Breast epithelium (tissue), 4 donors: ENCODE measurements at regions not wholly inside any gene's neighbourhood (a gene's known extent, or its start where the extent isn't known, plus 50 kb on each side); places are given as distances from the start of the nearest gene placed in this dataset.

Experiments used
- DNase-seq, 2 donors: peaks; one replicate each; pipeline ENCODE4 v3.0.0-alpha.2; 2019; ENCODE audit warnings: low spot score in 2 of 2
- H3K27ac ChIP-seq, 2 donors: fragments of 200-600 bp; sonication (generic) in 1 of 2; one replicate each; pipeline ENCODE4 v1.5.1; 2016 to 2019; ENCODE audit warnings: mild to moderate bottlenecking in 1 of 2
- H3K27me3 ChIP-seq, 2 donors: fragments of 200-600 bp; sonication (generic) in 1 of 2; one replicate each; pipeline versions ENCODE4 v1.5.1 to v1.6.0; 2017 to 2019; ENCODE audit warnings: control low read depth in 1 of 2, mild to moderate bottlenecking in 1 of 2
- H3K36me3 ChIP-seq: fragments of 200-600 bp; one replicate; pipeline ENCODE4 v1.5.1; 2019
- H3K4me1 ChIP-seq, 2 donors: fragments of 200-600 bp; sonication (generic); one replicate each; pipeline ENCODE4 v1.5.1; 2016 to 2019; ENCODE audit warnings: control low read depth in 1 of 2
- H3K4me3 ChIP-seq, 3 donors: fragments of 200-600 bp; sonication (generic); 1 replicate in 2 of 3; 2 replicates in 1 of 3; pipeline ENCODE4 v1.5.1; 2016 to 2019; ENCODE audit warnings: mild to moderate bottlenecking in 3 of 3, moderate library complexity in 2 of 3
- H3K9me3 ChIP-seq, 2 donors: fragments of 200-600 bp; sonication (generic) in 1 of 2; one replicate each; pipeline ENCODE4 v1.5.1; 2016 to 2019; ENCODE audit warnings: control low read depth in 1 of 2
- POLR2A ChIP-seq: fragments of 450-650 bp; IDR thresholded peaks from one replicate; pipeline ENCODE4 v1.6.1; 2016; ENCODE audit warnings: antibody characterized with exemption, mild to moderate bottlenecking, moderate library complexity
- POLR2AphosphoS5 ChIP-seq, 3 donors: sonication (generic); formaldehyde crosslinking; IDR thresholded peaks; one replicate each; pipeline ENCODE4 v1.6.1; 2017; ENCODE audit warnings: antibody characterized with exemption in 3 of 3
- intact Hi-C: fragments of 100-400 bp; cut with DNase I; formaldehyde crosslinking; loops from one replicate; pipeline ENCODE4 v1.15.1; 2023; ENCODE audit warnings: low total_unique reads
- TF ChIP-seq, protein P1 (sequence below), 3 donors: fragments of 450-650 bp; IDR thresholded peaks; one replicate each; pipeline ENCODE4 v1.5.1; 2016 to 2017; ENCODE audit warnings: antibody characterized with exemption in 3 of 3, mild to moderate bottlenecking in 3 of 3, moderate library complexity in 3 of 3

DNA sequence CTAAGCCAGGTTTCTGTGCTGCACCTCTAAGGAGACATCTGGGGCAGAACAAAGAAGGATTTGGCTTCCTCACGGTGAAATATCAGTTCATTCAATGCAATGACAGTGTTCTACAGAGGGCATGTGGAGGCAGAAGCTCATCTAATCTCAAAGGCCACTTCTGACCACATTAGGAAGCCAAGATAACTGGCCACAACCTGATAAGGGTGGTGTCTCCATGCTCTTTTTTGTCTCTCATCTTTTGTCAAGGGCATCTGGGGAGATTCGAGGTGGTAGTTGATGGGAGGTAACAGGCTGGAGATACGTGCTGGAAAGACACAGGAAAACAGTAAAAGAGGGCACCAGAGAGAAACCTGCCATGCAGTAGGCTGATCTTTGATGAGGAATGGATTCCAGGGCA is 303.9 kb downstream of the LRATD1 start:
- no peaks in the 10 kb centered on the region for H3K4me1 ChIP-seq
- H3K9me3 ChIP-seq = peaks cover 0 to 19% of the 10 kb centered on the region in 2 donors
- intact Hi-C loops = no loop called here
- no peak for DNase-seq
- H3K36me3 ChIP-seq = no peaks in the 10 kb centered on the region
- H3K27me3 ChIP-seq = no peaks in the 10 kb centered on the region
- TF ChIP-seq POLR2A (no peak), POLR2AphosphoS5 (IDR thresholded peaks at IDR 0.05) (no peak)
- TF ChIP-seq, protein P1, sequence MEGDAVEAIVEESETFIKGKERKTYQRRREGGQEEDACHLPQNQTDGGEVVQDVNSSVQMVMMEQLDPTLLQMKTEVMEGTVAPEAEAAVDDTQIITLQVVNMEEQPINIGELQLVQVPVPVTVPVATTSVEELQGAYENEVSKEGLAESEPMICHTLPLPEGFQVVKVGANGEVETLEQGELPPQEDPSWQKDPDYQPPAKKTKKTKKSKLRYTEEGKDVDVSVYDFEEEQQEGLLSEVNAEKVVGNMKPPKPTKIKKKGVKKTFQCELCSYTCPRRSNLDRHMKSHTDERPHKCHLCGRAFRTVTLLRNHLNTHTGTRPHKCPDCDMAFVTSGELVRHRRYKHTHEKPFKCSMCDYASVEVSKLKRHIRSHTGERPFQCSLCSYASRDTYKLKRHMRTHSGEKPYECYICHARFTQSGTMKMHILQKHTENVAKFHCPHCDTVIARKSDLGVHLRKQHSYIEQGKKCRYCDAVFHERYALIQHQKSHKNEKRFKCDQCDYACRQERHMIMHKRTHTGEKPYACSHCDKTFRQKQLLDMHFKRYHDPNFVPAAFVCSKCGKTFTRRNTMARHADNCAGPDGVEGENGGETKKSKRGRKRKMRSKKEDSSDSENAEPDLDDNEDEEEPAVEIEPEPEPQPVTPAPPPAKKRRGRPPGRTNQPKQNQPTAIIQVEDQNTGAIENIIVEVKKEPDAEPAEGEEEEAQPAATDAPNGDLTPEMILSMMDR (IDR thresholded peaks at IDR 0.05) = no peak
- H3K4me3 ChIP-seq = no peak overlapping the region
- H3K27ac ChIP-seq = no peak overlapping the region

DNA sequence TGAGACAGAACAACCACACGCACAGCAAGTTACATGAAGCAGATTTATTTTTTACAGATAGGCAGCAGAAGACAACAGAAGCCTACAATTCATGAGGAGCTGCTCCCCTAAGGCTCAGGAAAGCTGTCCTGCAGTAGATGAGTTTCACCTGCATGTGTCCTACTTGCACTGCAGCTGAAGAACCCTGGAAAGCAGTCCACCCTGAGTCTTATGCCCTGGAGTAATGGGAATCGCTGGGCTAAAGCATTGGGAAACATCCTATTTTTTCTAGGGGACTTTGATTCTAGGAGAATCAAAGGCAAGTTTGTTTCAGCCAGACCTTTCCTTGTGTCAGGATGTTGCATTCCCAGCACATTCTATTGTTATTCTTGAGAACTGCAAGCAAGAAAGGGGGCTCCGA is 304.8 kb downstream of the LRATD1 start:
- Histone ChIP-seq H3K9me3 (peaks cover 0 to 19% of the 10 kb centered on the region in 2 donors), H3K27me3 (no peaks in the 10 kb centered on the region), H3K27ac (no peak overlapping the region), H3K4me1 (no peaks in the 10 kb centered on the region), H3K4me3 (no peak overlapping the region), H3K36me3 (no peaks in the 10 kb centered on the region)
- intact Hi-C loops = no loop called here
- TF ChIP-seq POLR2A (no peak), POLR2AphosphoS5 (IDR thresholded peaks at IDR 0.05) (no peak)
- TF ChIP-seq, protein P1 (IDR thresholded peaks at IDR 0.05) = no peak
- DNase-seq = no peak

DNA sequence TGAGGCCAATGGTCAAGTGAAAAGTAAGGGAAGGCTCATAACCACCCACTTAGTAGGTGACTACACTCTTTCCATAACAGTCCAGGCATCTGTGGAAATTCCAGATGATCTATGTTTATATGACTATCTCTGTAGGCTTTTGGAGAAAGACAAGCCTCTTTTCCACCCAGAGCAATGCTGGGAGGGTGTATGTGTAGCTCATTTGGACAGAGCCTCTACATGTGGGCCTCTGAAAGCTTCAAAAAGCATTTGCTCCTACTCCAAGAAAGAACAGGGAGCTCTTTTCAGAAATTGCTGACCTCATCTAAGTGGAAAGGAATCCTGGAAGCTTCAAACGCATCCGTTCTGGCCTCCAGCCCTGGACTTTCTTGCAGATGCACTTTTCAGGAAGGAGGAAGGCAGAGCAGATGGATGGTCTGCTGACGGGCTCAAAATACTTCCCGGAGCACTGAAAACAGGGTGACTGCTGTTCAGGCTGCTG is 308.7 kb downstream of the LRATD1 start:
- no peaks in the 10 kb centered on the region for H3K27me3 ChIP-seq
- DNase-seq = no peak
- no peak overlapping the region for H3K4me3 ChIP-seq
- TF ChIP-seq POLR2A = no peak
- TF ChIP-seq POLR2AphosphoS5 (IDR thresholded peaks at IDR 0.05) = no peak
- TF ChIP-seq, protein P1 (IDR thresholded peaks at IDR 0.05) = no peak
- no peaks in the 10 kb centered on the region for H3K36me3 ChIP-seq
- no peak overlapping the region for H3K27ac ChIP-seq
- no peaks in the 10 kb centered on the region for H3K4me1 ChIP-seq
- peaks cover 0 to 24% of the 10 kb centered on the region in 2 donors for H3K9me3 ChIP-seq
- intact Hi-C loops = no loop called here

DNA sequence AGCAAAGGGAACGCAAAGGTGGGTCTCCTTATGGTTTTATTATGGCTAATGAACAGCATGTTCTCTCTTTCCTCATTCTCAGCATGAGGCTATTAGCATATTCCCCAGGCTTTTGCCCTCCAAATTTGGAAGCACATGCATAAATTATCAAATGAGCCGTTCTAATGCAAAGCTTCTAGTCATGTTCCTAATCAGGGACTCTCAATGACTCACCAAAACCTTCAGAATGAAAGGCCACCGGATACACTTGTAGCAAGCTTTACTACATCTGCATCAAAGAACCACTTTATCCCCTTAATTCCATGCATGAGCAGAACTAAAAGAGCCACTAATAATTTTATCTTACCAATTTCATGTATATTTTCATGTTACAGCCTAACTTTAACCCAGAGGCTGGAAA is 310.5 kb downstream of the LRATD1 start:
- no peak for TF ChIP-seq POLR2A
- TF ChIP-seq POLR2AphosphoS5 (IDR thresholded peaks at IDR 0.05) = no peak
- TF ChIP-seq, protein P1 (IDR thresholded peaks at IDR 0.05) = no peak
- intact Hi-C loops = no loop called here
- no peaks in the 10 kb centered on the region for H3K36me3 ChIP-seq
- H3K4me1 ChIP-seq = no peaks in the 10 kb centered on the region
- H3K4me3 ChIP-seq = no peak overlapping the region
- peaks cover 0 to 10% of the 10 kb centered on the region in 2 donors for H3K9me3 ChIP-seq
- no peak overlapping the region for H3K27ac ChIP-seq
- H3K27me3 ChIP-seq = no peaks in the 10 kb centered on the region
- DNase-seq = no peak

DNA sequence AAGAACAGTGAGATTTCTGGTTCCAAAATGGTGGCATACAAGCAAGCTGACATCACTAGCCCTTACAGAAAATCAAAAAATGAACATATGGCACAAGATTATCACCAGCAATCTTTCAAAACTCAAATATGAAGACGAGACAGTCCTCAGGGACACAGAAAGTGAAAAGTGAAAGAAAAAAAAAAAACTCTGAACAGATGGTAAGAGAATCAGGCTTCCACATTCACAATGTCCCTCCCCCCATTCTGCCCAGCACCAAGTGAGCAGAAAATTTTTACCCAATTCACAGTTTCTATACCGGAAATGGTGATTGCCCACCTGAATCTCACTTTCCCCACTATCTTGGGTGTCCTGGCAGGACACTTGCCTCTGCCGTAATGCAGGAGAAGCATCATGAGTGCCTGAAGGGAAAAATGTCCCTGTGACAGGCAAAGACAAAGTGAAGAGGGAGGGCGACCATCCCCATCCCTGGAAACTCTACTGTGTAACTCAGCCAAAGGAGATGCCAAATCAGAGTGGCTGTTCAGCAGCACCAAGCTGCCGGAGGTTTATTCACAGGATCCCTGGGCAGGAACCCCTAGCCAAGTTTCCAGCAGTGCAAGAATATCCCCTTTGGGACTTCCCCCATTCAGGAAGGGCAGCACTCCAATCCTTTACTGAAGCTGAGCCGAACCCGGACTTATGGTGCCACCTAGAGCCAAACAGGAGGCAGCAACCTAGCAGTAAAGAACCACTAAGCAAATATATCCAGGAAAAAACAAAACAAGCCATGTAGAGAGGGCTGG is 312.2 kb downstream of the LRATD1 start:
- no peaks in the 10 kb centered on the region for H3K4me1 ChIP-seq
- DNase-seq = no peak
- TF ChIP-seq, protein P1 (IDR thresholded peaks at IDR 0.05) = no peak
- TF ChIP-seq POLR2A = no peak
- TF ChIP-seq POLR2AphosphoS5 (IDR thresholded peaks at IDR 0.05) = no peak
- no peaks in the 10 kb centered on the region for H3K36me3 ChIP-seq
- intact Hi-C loops = no loop called here
- H3K9me3 ChIP-seq = peaks cover 0 to 6% of the 10 kb centered on the region in 2 donors
- H3K27me3 ChIP-seq = no peaks in the 10 kb centered on the region
- H3K4me3 ChIP-seq = no peak overlapping the region
- H3K27ac ChIP-seq = no peak overlapping the region
